ENCODE measurements at regions not wholly inside any gene's neighbourhood (a gene's known extent, or its start where the extent isn't known, plus 50 kb on each side); places are given as distances from the start of the nearest gene placed in this dataset.

DNA sequence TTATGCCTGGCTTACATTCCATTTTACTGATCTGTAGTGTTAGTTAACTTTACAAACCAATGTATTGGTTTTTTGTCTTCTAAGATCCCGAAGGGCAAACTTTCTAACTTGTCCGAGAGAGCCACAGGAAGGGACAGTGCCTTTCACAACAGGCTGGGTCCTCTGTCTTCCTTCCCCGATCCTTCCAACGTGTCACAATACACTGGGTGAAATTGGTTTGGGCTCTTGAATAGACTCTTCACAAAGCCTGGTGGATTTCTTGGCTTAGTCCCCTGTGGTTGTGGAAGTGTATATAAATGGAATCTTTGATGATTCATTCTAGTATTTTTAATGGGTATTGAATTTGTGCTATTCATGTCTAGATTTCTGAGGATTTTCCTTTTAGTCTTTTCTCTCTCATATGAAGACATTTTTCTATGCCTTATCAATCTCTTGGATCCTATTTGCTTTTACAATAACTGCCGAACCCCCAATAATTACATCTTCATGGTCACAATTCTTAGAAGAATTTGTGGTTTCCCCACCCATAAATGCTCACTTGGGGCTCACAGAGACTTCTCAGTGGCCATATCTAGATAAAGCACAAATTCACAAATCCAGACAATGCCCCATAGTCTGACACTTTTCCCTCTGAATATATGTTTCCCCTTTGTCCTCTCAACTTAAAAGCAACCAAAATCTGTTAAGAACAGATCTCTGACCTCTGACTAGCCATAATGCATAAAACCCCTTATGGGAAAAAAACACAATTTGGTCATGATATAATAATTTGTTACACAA is 107.7 kb downstream of the MTRR start:
- CTCF ChIA-PET = no interaction called here
- TF ChIP-seq, protein P1, sequence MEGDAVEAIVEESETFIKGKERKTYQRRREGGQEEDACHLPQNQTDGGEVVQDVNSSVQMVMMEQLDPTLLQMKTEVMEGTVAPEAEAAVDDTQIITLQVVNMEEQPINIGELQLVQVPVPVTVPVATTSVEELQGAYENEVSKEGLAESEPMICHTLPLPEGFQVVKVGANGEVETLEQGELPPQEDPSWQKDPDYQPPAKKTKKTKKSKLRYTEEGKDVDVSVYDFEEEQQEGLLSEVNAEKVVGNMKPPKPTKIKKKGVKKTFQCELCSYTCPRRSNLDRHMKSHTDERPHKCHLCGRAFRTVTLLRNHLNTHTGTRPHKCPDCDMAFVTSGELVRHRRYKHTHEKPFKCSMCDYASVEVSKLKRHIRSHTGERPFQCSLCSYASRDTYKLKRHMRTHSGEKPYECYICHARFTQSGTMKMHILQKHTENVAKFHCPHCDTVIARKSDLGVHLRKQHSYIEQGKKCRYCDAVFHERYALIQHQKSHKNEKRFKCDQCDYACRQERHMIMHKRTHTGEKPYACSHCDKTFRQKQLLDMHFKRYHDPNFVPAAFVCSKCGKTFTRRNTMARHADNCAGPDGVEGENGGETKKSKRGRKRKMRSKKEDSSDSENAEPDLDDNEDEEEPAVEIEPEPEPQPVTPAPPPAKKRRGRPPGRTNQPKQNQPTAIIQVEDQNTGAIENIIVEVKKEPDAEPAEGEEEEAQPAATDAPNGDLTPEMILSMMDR (IDR thresholded peaks at IDR 0.05; ENCODE audit: low read depth, low read length) = no peak
- no peak for DNase-seq (ENCODE audit: low read depth, low spot score)
- Histone ChIP-seq H3K9me3 (ENCODE audit: control insufficient read depth, insufficient read depth, low read length) (no peaks in the 10 kb centered on the region), H3K27ac (ENCODE audit: low read depth, low read length) (no peak overlapping the region), H3K27me3 (ENCODE audit: control insufficient read depth, insufficient read depth, low read length) (no peaks in the 10 kb centered on the region), H3K4me3 (ENCODE audit: low read depth, low read length) (no peak overlapping the region)
- POLR2A ChIA-PET = no interaction called here

DNA sequence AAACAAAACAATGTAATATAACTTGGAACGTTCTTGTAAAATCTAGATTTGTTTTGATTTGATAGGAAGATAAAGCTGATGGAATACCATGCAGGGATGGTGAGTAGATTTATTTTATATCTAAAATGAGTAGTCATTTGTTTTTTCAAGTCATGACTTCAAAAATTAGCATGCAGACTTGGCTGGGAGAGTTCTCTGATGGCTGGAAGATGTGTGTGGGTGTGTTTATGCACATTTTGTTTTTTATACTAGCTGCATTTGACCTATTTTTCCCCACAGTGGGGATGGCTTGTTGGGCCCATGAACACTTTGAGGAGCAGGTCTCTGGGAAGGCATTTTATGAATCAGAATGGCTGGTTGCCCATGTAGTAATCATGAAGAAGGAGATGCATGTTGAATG is 109.2 kb downstream of the MTRR start:
- DNase-seq (ENCODE audit: low read depth, low spot score) = no peak
- TF ChIP-seq, protein P1 (IDR thresholded peaks at IDR 0.05; ENCODE audit: low read depth, low read length) = no peak
- no peak overlapping the region for H3K27ac ChIP-seq (ENCODE audit: low read depth, low read length)
- ChIA-PET POLR2A (no interaction called here), CTCF (no interaction called here)
- no peak overlapping the region for H3K4me3 ChIP-seq (ENCODE audit: low read depth, low read length)
- H3K27me3 ChIP-seq (ENCODE audit: control insufficient read depth, insufficient read depth, low read length) = no peaks in the 10 kb centered on the region
- H3K9me3 ChIP-seq (ENCODE audit: control insufficient read depth, insufficient read depth, low read length) = no peaks in the 10 kb centered on the region

DNA sequence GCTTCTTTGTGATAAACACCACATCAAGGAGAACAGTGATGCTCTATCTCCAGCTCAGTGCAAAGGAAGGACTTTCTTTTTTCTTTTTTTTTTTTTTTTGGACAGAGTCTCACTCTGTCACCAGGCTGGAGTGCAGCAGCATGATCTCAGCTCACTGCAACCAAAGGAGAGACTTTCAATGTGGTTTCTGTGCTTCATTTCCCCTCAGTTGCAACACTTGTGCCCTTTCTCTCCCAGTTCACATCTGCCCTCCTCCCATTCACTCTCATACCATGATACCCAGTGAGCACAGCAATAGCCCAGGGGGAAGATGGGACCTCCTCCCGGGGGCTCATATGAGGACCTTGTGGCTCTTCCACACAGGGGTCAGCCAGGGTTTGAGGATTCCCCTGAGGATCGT is 110.0 kb downstream of the MTRR start:
- ChIA-PET POLR2A (no interaction called here), CTCF (no interaction called here)
- no peaks in the 10 kb centered on the region for H3K27me3 ChIP-seq (ENCODE audit: control insufficient read depth, insufficient read depth, low read length)
- H3K4me3 ChIP-seq (ENCODE audit: low read depth, low read length) = no peak overlapping the region
- H3K9me3 ChIP-seq (ENCODE audit: control insufficient read depth, insufficient read depth, low read length) = no peaks in the 10 kb centered on the region; the same call in 1 of the 2 replicates
- TF ChIP-seq, protein P1 (IDR thresholded peaks at IDR 0.05; ENCODE audit: low read depth, low read length) = no peak
- H3K27ac ChIP-seq (ENCODE audit: low read depth, low read length) = no peak overlapping the region
- no peak for DNase-seq (ENCODE audit: low read depth, low spot score)

DNA sequence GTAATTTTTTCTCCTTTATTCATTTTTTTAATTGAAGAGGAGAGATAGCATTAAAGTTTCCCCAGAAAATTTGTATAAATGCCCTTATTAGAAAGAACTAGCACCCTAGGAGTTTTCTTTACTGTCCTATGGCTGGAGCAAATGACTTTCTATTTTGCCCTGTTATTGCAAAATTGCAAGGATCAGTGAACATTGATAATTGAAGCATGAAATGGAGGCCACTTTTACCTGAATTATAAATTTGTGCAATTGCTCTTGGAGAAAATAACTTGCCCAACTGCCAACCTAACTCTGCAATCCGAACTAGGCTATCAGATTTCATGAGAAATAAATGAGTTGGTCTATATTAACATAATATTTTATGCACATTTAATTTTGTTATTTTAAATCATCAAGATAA is 111.9 kb downstream of the MTRR start:
- Histone ChIP-seq H3K27ac (ENCODE audit: low read depth, low read length) (no peak overlapping the region), H3K4me3 (ENCODE audit: low read depth, low read length) (no peak overlapping the region), H3K9me3 (ENCODE audit: control insufficient read depth, insufficient read depth, low read length) (no peaks in the 10 kb centered on the region; the same call in 1 of the 2 replicates), H3K27me3 (ENCODE audit: control insufficient read depth, insufficient read depth, low read length) (no peaks in the 10 kb centered on the region)
- ChIA-PET CTCF (no interaction called here), POLR2A (no interaction called here)
- TF ChIP-seq, protein P1 (IDR thresholded peaks at IDR 0.05; ENCODE audit: low read depth, low read length) = no peak
- DNase-seq (ENCODE audit: low read depth, low spot score) = no peak

DNA sequence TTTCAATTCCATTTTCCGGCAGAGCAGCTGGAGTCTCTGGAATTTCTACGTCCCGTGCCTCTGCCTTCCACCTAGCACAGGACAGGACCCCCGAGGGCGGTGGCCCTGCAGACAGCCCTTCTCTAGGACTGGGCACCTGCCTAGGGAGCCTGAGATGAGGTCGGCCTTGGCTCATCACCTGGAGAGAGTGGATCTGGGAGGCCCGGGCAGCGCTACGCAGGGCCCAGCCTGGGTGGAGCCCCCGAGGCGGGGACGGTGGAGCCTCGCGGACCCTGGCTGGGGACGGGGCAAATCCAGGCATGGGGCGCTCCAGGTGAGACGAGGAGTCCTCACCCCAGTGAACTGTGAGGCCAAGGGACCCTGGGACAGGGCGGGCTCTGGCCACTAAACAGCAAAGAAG is 114.5 kb downstream of the MTRR start:
- Histone ChIP-seq H3K4me3 (ENCODE audit: low read depth, low read length) (no peak overlapping the region), H3K27me3 (ENCODE audit: control insufficient read depth, insufficient read depth, low read length) (no peaks in the 10 kb centered on the region), H3K27ac (ENCODE audit: low read depth, low read length) (no peak overlapping the region), H3K9me3 (ENCODE audit: control insufficient read depth, insufficient read depth, low read length) (no peaks in the 10 kb centered on the region; the same call in 1 of the 2 replicates)
- ChIA-PET POLR2A (no interaction called here), CTCF (no interaction called here)
- no peak for DNase-seq (ENCODE audit: low read depth, low spot score)
- TF ChIP-seq, protein P1 (IDR thresholded peaks at IDR 0.05; ENCODE audit: low read depth, low read length) = no peak

All from AG04450 (cell line).